Sigmoid colon (tissue), 4 donors: ENCODE measurements at regions not wholly inside any gene's neighbourhood (a gene's known extent, or its start where the extent isn't known, plus 50 kb on each side); places are given as distances from the start of the nearest gene placed in this dataset.

Experiments
- CTCF ChIP-seq, 4 experiments: fragments of 450-650 bp in 3 of 4; fragments of 200-600 bp in 1 of 4; IDR thresholded peaks; one replicate each; pipeline ENCODE4 v1.5.1; 2016 to 2019; ENCODE audit warnings: antibody characterized with exemption in 4 of 4, mild to moderate bottlenecking in 3 of 4, moderate library complexity in 2 of 4
- POLR2A ChIP-seq, 2 donors: fragments of 450-650 bp; IDR thresholded peaks; one replicate each; pipeline ENCODE4 v1.6.1; 2016; ENCODE audit warnings: antibody characterized with exemption in 2 of 2, mild to moderate bottlenecking in 2 of 2, moderate library complexity in 2 of 2
- POLR2AphosphoS5 ChIP-seq, 4 donors: sonication (generic); formaldehyde crosslinking; IDR thresholded peaks; one replicate each; pipeline ENCODE4 v1.6.1; 2017; ENCODE audit warnings: antibody characterized with exemption in 4 of 4

GRCh38 chr14:76682367-76682766 is 78.9 kb upstream of the VASH1 start:
- TF ChIP-seq POLR2AphosphoS5 (IDR thresholded peaks at IDR 0.05) (no peak), POLR2A (IDR thresholded peaks at IDR 0.05) (no peak), CTCF (IDR thresholded peaks at IDR 0.05) (no peak)
